ENCODE measurements at regions not wholly inside any gene's neighbourhood (a gene's known extent, or its start where the extent isn't known, plus 50 kb on each side); places are given as distances from the start of the nearest gene placed in this dataset.

GRCh38 chr3:164360738-164361406, 717.4 kb downstream of the SI start:
- TF ChIP-seq, protein P1, sequence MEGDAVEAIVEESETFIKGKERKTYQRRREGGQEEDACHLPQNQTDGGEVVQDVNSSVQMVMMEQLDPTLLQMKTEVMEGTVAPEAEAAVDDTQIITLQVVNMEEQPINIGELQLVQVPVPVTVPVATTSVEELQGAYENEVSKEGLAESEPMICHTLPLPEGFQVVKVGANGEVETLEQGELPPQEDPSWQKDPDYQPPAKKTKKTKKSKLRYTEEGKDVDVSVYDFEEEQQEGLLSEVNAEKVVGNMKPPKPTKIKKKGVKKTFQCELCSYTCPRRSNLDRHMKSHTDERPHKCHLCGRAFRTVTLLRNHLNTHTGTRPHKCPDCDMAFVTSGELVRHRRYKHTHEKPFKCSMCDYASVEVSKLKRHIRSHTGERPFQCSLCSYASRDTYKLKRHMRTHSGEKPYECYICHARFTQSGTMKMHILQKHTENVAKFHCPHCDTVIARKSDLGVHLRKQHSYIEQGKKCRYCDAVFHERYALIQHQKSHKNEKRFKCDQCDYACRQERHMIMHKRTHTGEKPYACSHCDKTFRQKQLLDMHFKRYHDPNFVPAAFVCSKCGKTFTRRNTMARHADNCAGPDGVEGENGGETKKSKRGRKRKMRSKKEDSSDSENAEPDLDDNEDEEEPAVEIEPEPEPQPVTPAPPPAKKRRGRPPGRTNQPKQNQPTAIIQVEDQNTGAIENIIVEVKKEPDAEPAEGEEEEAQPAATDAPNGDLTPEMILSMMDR (IDR thresholded peaks at IDR 0.05; ENCODE audit: poor library complexity): no peak
- TF ChIP-seq EZH2phosphoT487 (IDR thresholded peaks at IDR 0.05; ENCODE audit: low read depth, severe bottlenecking, unreplicated experiment): no peak

Data from hepatocyte (in vitro differentiated cells).